Endothelial cell of umbilical vein (primary cell): ENCODE measurements at regions not wholly inside any gene's neighbourhood (a gene's known extent, or its start where the extent isn't known, plus 50 kb on each side); places are given as distances from the start of the nearest gene placed in this dataset.

Experiments
- BruUV-seq: library from RNA; stranded (reverse); fragments of 400-500 nt; replicated peaks from 2 replicates; lab custom pipeline; 2021; lab: Mats Ljungman, UMichigan
- CTCF ChIA-PET: fragments of 300-600, 350-600 bp; sonication (Branson Sonifier 250); formaldehyde crosslinking; loops from one replicate; lab custom pipeline; 2021; ENCODE audit warnings: antibody characterized with exemption, inconsistent platforms; lab: Charles Lee
- POLR2A ChIA-PET: fragments of 300-600, 350-600 bp; sonication (Branson Sonifier 250); formaldehyde crosslinking; loops from one replicate; lab custom pipeline; 2021; ENCODE audit warnings: antibody characterized with exemption, inconsistent platforms; lab: Charles Lee
- DNase-seq: peaks from one replicate; pipeline ENCODE4 v3.0.0-alpha.2; 2011; ENCODE audit warnings: low read depth, low spot score
- FAIRE-seq: peaks from 2 replicates; lab custom pipeline; 2011; peaks lifted over from hg19 to GRCh38; lab: Jason Lieb, UNC
- H2AFZ ChIP-seq: 2 replicates; pipeline ENCODE4 v1.6.0; 2012; ENCODE audit warnings: low read depth, low read length, control low read depth, inconsistent platforms
- H3K27ac ChIP-seq: 2 replicates; pipeline ENCODE4 v1.5.1; 2011; ENCODE audit warnings: low read depth, mild to moderate bottlenecking, control low read depth, low read length, moderate library complexity; ENCODE audit not compliant: insufficient read depth
- H3K27me3 ChIP-seq, 2 experiments: 2 replicates each; pipeline versions ENCODE4 v1.6.0 to v1.6.1; 2011; ENCODE audit warnings: low read length in 2 of 2, mixed read lengths in 1 of 2; ENCODE audit not compliant: control insufficient read depth in 2 of 2, insufficient read depth in 2 of 2
- H3K36me3 ChIP-seq, 2 experiments: 2 replicates in 1 of 2; 3 replicates in 1 of 2; pipeline ENCODE4 v1.5.1; 2011; ENCODE audit warnings: low read length in 2 of 2, mild to moderate bottlenecking in 1 of 2, moderate library complexity in 1 of 2; ENCODE audit not compliant: control insufficient read depth in 2 of 2, insufficient read depth in 2 of 2; ENCODE audit errors: extremely low read depth in 1 of 2
- H3K4me1 ChIP-seq: 3 replicates; pipeline ENCODE4 v1.5.1; 2011; ENCODE audit warnings: mild to moderate bottlenecking, low read length; ENCODE audit not compliant: control insufficient read depth, insufficient read depth; ENCODE audit errors: extremely low read depth
- H3K4me2 ChIP-seq: 2 replicates; pipeline ENCODE4 v1.6.1; 2011; ENCODE audit warnings: low read length, control low read depth, mixed read lengths; ENCODE audit not compliant: insufficient read depth
- H3K4me3 ChIP-seq, 3 experiments: fragments of 200-600 bp in 1 of 3; sonication (generic), shearing (Covaris generic) in 1 of 3; replicated peaks in 1 of 3; 2 replicates each; pipeline ENCODE4 v1.5.1; 2011 to 2016; ENCODE audit warnings: control low read depth in 3 of 3, low read length in 3 of 3, mild to moderate bottlenecking in 2 of 3, inconsistent platforms in 1 of 3, low read depth in 1 of 3, moderate library complexity in 1 of 3; ENCODE audit not compliant: insufficient read depth in 1 of 3
- H3K79me2 ChIP-seq: 2 replicates; pipeline ENCODE4 v1.6.0; 2012; ENCODE audit warnings: low read length, inconsistent platforms; ENCODE audit not compliant: control insufficient read depth, insufficient read depth
- H3K9ac ChIP-seq: replicated peaks from 2 replicates; pipeline ENCODE3; 2011; ENCODE audit warnings: low read length, control low read depth; ENCODE audit not compliant: insufficient read depth; ENCODE audit errors: extremely low read depth
- H3K9me1 ChIP-seq: replicated peaks from 3 replicates; pipeline ENCODE4 v1.6.0; 2011; ENCODE audit warnings: mild to moderate bottlenecking, low read length; ENCODE audit not compliant: control insufficient read depth, insufficient read depth; ENCODE audit errors: extremely low read depth
- H3K9me3 ChIP-seq: replicated peaks from 2 replicates; pipeline ENCODE4 v1.5.1; 2012; ENCODE audit warnings: low read length, inconsistent platforms; ENCODE audit not compliant: control insufficient read depth, insufficient read depth
- H4K20me1 ChIP-seq: replicated peaks from 2 replicates; pipeline ENCODE3; 2011; ENCODE audit warnings: mild to moderate bottlenecking, low read length; ENCODE audit not compliant: control insufficient read depth, insufficient read depth; ENCODE audit errors: extremely low read depth
- CTCF ChIP-seq, 2 donors: IDR thresholded peaks; 1 replicate in 1 of 2; 2 replicates in 1 of 2; pipeline ENCODE4 v1.5.1; 2011; ENCODE audit warnings: low read length in 2 of 2, mild to moderate bottlenecking in 2 of 2, moderate library complexity in 2 of 2, control low read depth in 1 of 2, inconsistent platforms in 1 of 2, low read depth in 1 of 2; ENCODE audit not compliant: insufficient read depth in 1 of 2; ENCODE audit errors: extremely low read depth in 1 of 2
- EZH2 ChIP-seq: IDR thresholded peaks from 2 replicates; pipeline ENCODE4 v1.6.1; 2012; ENCODE audit warnings: borderline replicate concordance, low read depth, mild to moderate bottlenecking, moderate library complexity, low read length, inconsistent platforms; ENCODE audit not compliant: severe bottlenecking
- FOS ChIP-seq: IDR thresholded peaks from 2 replicates; pipeline ENCODE4 v1.6.1; 2011; ENCODE audit warnings: mild to moderate bottlenecking, low read length, moderate library complexity, borderline replicate concordance; ENCODE audit not compliant: insufficient read depth
- GATA2 ChIP-seq: IDR thresholded peaks from 2 replicates; pipeline ENCODE4 v1.7.0; 2011; ENCODE audit warnings: low read depth, mild to moderate bottlenecking, moderate library complexity, mixed read lengths, low read length; ENCODE audit not compliant: insufficient read length, insufficient read depth
- JUN ChIP-seq: IDR thresholded peaks from 2 replicates; pipeline ENCODE4 v1.6.1; 2011; ENCODE audit warnings: borderline replicate concordance, low read depth; ENCODE audit not compliant: insufficient read length, insufficient read depth
- MYC ChIP-seq: IDR thresholded peaks from one replicate; pipeline ENCODE4 v1.6.1; 2011; ENCODE audit warnings: mild to moderate bottlenecking, low read depth, low read length
- POLR2A ChIP-seq: IDR thresholded peaks from 2 replicates; pipeline ENCODE4 v1.6.1; 2012; ENCODE audit warnings: low read depth, mild to moderate bottlenecking, control low read depth, low read length
- POLR2AphosphoS5 ChIP-seq: IDR thresholded peaks from 2 replicates; pipeline ENCODE4 v1.6.1; 2012; ENCODE audit warnings: low read depth, mild to moderate bottlenecking, control low read depth, low read length, moderate library complexity; ENCODE audit not compliant: insufficient read depth
- dilution Hi-C: fragments of 300-500 bp; cut with MboI; formaldehyde crosslinking; loops from one replicate; pipeline ENCODE4 v1.15.0; 2019; ENCODE audit warnings: low sequenced_read_pairs; ENCODE audit not compliant: extremely low pct_ligation_motif_present
- intact Hi-C: fragments of 100-400 bp; cut with micrococcal nuclease; formaldehyde crosslinking; loops from one replicate; pipeline ENCODE4 v1.10.0; 2022
- TF ChIP-seq, protein P1 (sequence below): IDR thresholded peaks from 2 replicates; pipeline ENCODE4 v1.6.1; 2011; ENCODE audit not compliant: insufficient read depth, insufficient read length

GRCh38 chr6:92408350-92408749, 1011.0 kb downstream of the EPHA7 start:
- FAIRE-seq = no peak
- intact Hi-C loops = no loop called here
- dilution Hi-C loops = no loop called here

More at GRCh38 chr6:92408350-92408749, 1011.0 kb downstream of the EPHA7 start:
- no peak overlapping the region for H2AFZ ChIP-seq
- H3K27me3 ChIP-seq = peaks cover 0 to 2% of the 10 kb centered on the region in 2 experiments
- H3K9me1 ChIP-seq = no peaks in the 10 kb centered on the region
- H3K4me2 ChIP-seq = no peak overlapping the region
- H3K9me3 ChIP-seq = no peaks in the 10 kb centered on the region
- BruUV-seq = no TSS peak
- ChIA-PET POLR2A (no interaction called here), CTCF (no interaction called here)
- DNase-seq = no peak
- H3K79me2 ChIP-seq = no peaks in the 10 kb centered on the region
- no peaks in the 10 kb centered on the region for H3K4me1 ChIP-seq
- no peak overlapping the region for H3K4me3 ChIP-seq
- H3K9ac ChIP-seq = no peak overlapping the region
- H3K27ac ChIP-seq = no peak overlapping the region
- no peaks in the 10 kb centered on the region for H3K36me3 ChIP-seq
- TF ChIP-seq CTCF (IDR thresholded peaks at IDR 0.05; ENCODE audit: extremely low read depth in 1 of 2, insufficient read depth in 1 of 2, low read depth in 1 of 2, low read length in 2 of 2) = no peak
- TF ChIP-seq, protein P1, sequence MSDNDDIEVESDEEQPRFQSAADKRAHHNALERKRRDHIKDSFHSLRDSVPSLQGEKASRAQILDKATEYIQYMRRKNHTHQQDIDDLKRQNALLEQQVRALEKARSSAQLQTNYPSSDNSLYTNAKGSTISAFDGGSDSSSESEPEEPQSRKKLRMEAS = no peak
- TF ChIP-seq GATA2 = no peak
- TF ChIP-seq POLR2AphosphoS5 = no peak
- no peak for TF ChIP-seq JUN
- no peak for TF ChIP-seq FOS
- TF ChIP-seq MYC = no peak
- no peak for TF ChIP-seq POLR2A
- TF ChIP-seq EZH2 = no peak
- H4K20me1 ChIP-seq = no peaks in the 10 kb centered on the region
